B cell (primary cell): ENCODE measurements at regions not wholly inside any gene's neighbourhood (a gene's known extent, or its start where the extent isn't known, plus 50 kb on each side); places are given as distances from the start of the nearest gene placed in this dataset.

Experiments used
- ATAC-seq: fragments of 200-7000 bp; cut with Tn5 transposase; one replicate; pipeline ENCODE4 v1.10.0; 2021; ENCODE audit warnings: low read depth, mild to moderate bottlenecking, moderate number of reproducible peaks, moderate library complexity
- CTCF ChIA-PET: fragments of 350-600 bp; sonication (Branson Sonifier 250); formaldehyde crosslinking; loops from one replicate; lab custom pipeline; 2021; ENCODE audit warnings: antibody characterized with exemption, inconsistent platforms; lab: Charles Lee
- POLR2A ChIA-PET: fragments of 350-600 bp; sonication (Branson Sonifier 250); formaldehyde crosslinking; loops from one replicate; lab custom pipeline; 2021; ENCODE audit warnings: antibody characterized with exemption; lab: Charles Lee
- DNase-seq: peaks from one replicate; pipeline ENCODE4 v3.0.0; 2013
- H2AFZ ChIP-seq: 2 replicates; pipeline ENCODE4 v1.6.1; 2012; ENCODE audit warnings: mild to moderate bottlenecking, low read depth, low read length; ENCODE audit not compliant: insufficient read depth, poor library complexity, severe bottlenecking
- H3K27ac ChIP-seq, 2 donors: 1 replicate in 1 of 2; 2 replicates in 1 of 2; pipeline ENCODE4 v1.5.1; 2012 to 2013; ENCODE audit warnings: low read length in 2 of 2, mild to moderate bottlenecking in 2 of 2, moderate library complexity in 1 of 2
- H3K27me3 ChIP-seq, 4 experiments: fragments of 200-600 bp in 1 of 4; sonication (generic) in 1 of 4; replicated peaks in 1 of 4; 1 replicate in 2 of 4; 2 replicates in 2 of 4; pipeline versions ENCODE4 v1.6.1 to v1.7.0; 2013 to 2016; ENCODE audit warnings: low read length in 3 of 4, mild to moderate bottlenecking in 2 of 4, mixed read lengths in 1 of 4, moderate library complexity in 1 of 4; ENCODE audit not compliant: insufficient read depth in 4 of 4, control insufficient read depth in 3 of 4; ENCODE audit errors: control extremely low read depth in 1 of 4
- H3K36me3 ChIP-seq, 2 experiments: replicated peaks in 1 of 2; 1 replicate in 1 of 2; 2 replicates in 1 of 2; pipeline versions ENCODE4 v1.6.1 to v1.7.1; 2013; ENCODE audit warnings: low read length in 1 of 2; ENCODE audit not compliant: insufficient read depth in 2 of 2, control insufficient read depth in 1 of 2; ENCODE audit errors: control extremely low read depth in 1 of 2, extremely low read depth in 1 of 2
- H3K4me1 ChIP-seq, 2 donors: fragments of 200-600 bp in 1 of 2; sonication (generic) in 1 of 2; 1 replicate in 1 of 2; 2 replicates in 1 of 2; pipeline versions ENCODE4 v1.5.1 to v1.6.1; 2013 to 2017; ENCODE audit warnings: low read length in 2 of 2; ENCODE audit not compliant: control insufficient read depth in 2 of 2, insufficient read depth in 2 of 2
- H3K4me2 ChIP-seq: replicated peaks from 2 replicates; pipeline ENCODE3; 2012; ENCODE audit warnings: mild to moderate bottlenecking, low read depth, low read length; ENCODE audit not compliant: poor library complexity, severe bottlenecking
- H3K4me3 ChIP-seq, 5 experiments: fragments of 200-600 bp in 1 of 5; sonication (generic) in 1 of 5; 1 replicate in 3 of 5; 2 replicates in 2 of 5; pipeline versions ENCODE4 v1.5.1 to v1.7.0; 2011 to 2016; ENCODE audit warnings: low read length in 4 of 5, mild to moderate bottlenecking in 4 of 5, low read depth in 2 of 5, control low read depth in 1 of 5, moderate library complexity in 1 of 5; ENCODE audit not compliant: insufficient read depth in 1 of 5; ENCODE audit errors: control extremely low read depth in 1 of 5, extremely low read depth in 1 of 5
- H3K79me2 ChIP-seq: fragments of 200-600 bp; sonication (generic); one replicate; pipeline ENCODE4 v1.6.0; 2016; ENCODE audit warnings: low read length; ENCODE audit not compliant: control insufficient read depth, insufficient read depth
- H3K9ac ChIP-seq: fragments of 200-600 bp; sonication (generic); 2 replicates; pipeline ENCODE4 v1.6.1; 2017; ENCODE audit warnings: mild to moderate bottlenecking, low read length, moderate library complexity
- H3K9me3 ChIP-seq, 3 donors: one replicate each; pipeline versions ENCODE4 v1.6.1 to v1.7.1; 2013; ENCODE audit warnings: low read length in 2 of 3; ENCODE audit not compliant: control insufficient read depth in 2 of 3, insufficient read depth in 1 of 3; ENCODE audit errors: control extremely low read depth in 1 of 3
- H4K20me1 ChIP-seq: 2 replicates; pipeline ENCODE4 v1.6.0; 2012; ENCODE audit warnings: mild to moderate bottlenecking, low read length; ENCODE audit not compliant: insufficient read depth, control insufficient read depth, poor library complexity, severe bottlenecking
- H3K27ac Mint-ChIP-seq: one replicate; pipeline ENCODE4 v1.8.0; 2021; ENCODE audit warnings: mixed read lengths
- H3K27me3 Mint-ChIP-seq: one replicate; pipeline ENCODE4 v1.8.0; 2021; ENCODE audit warnings: mixed read lengths
- H3K4me1 Mint-ChIP-seq: one replicate; pipeline ENCODE4 v1.8.0; 2021; ENCODE audit warnings: mixed read lengths
- H3K4me3 Mint-ChIP-seq: one replicate; pipeline ENCODE4 v1.8.0; 2021; ENCODE audit warnings: mixed read lengths
- H3K9me3 Mint-ChIP-seq: one replicate; pipeline ENCODE4 v1.8.0; 2022; ENCODE audit warnings: mixed read lengths; ENCODE audit not compliant: insufficient read depth
- CTCF ChIP-seq: fragments of 200-600 bp; IDR thresholded peaks from one replicate; pipeline ENCODE4 v1.8.0; 2022; ENCODE audit warnings: antibody characterized with exemption, mild to moderate bottlenecking
- EZH2 ChIP-seq: IDR thresholded peaks from 2 replicates; pipeline ENCODE4 v1.6.1; 2012; ENCODE audit warnings: borderline replicate concordance, low read depth, mild to moderate bottlenecking, moderate library complexity, low read length; ENCODE audit not compliant: insufficient read depth, poor library complexity, severe bottlenecking
- WGBS: methylation state at CpG from one replicate; pipeline ENCODE4 v1.1.5; 2013; ENCODE audit warnings: missing lambda C conversion rate; ENCODE audit not compliant: insufficient coverage; 5-methylcytosine and 5-hydroxymethylcytosine counted together
- intact Hi-C: fragments of 100-400 bp; cut with micrococcal nuclease; formaldehyde crosslinking; loops from one replicate; pipeline ENCODE4 v1.10.0; 2022

- WGBS = 89% methylated on average over 13 of the region's 13 CpGs
- no peaks in the 10 kb centered on the region for H3K9me3 Mint-ChIP-seq
- ATAC-seq = no peak
These were observed 208.7 kb downstream of the CYP26B1 start for GRCh38 chr2:71938659-71939587.

More at GRCh38 chr2:71938659-71939587, 208.7 kb downstream of the CYP26B1 start:
- intact Hi-C loops = no loop called here
- Histone ChIP-seq H3K36me3 (no peaks in the 10 kb centered on the region), H4K20me1 (no peaks in the 10 kb centered on the region), H3K9me3 (no peaks in the 10 kb centered on the region), H2AFZ (no peak overlapping the region), H3K79me2 (no peaks in the 10 kb centered on the region), H3K27ac (no peak overlapping the region), H3K27me3 (no peaks in the 10 kb centered on the region), H3K9ac (no peak overlapping the region), H3K4me1 (no peaks in the 10 kb centered on the region), H3K4me3 (no peak overlapping the region), H3K4me2 (no peak overlapping the region)
- ChIA-PET CTCF (interaction anchor here (2.5 kb wide), 1 partner anchor 15 kb away, joined by 14 read pairs; no protein-coding TSS in a partner anchor), POLR2A (no interaction called here)
- H3K27me3 Mint-ChIP-seq = peaks cover 8% of the 10 kb centered on the region
- H3K4me3 Mint-ChIP-seq = no peak overlapping the region
- TF ChIP-seq EZH2 (no peak), CTCF (no peak)
- no peaks in the 10 kb centered on the region for H3K4me1 Mint-ChIP-seq
- DNase-seq = no peak
- H3K27ac Mint-ChIP-seq = no peak overlapping the region
